ENCODE measurements at regions not wholly inside any gene's neighbourhood (a gene's known extent, or its start where the extent isn't known, plus 50 kb on each side); places are given as distances from the start of the nearest gene placed in this dataset.

DNA sequence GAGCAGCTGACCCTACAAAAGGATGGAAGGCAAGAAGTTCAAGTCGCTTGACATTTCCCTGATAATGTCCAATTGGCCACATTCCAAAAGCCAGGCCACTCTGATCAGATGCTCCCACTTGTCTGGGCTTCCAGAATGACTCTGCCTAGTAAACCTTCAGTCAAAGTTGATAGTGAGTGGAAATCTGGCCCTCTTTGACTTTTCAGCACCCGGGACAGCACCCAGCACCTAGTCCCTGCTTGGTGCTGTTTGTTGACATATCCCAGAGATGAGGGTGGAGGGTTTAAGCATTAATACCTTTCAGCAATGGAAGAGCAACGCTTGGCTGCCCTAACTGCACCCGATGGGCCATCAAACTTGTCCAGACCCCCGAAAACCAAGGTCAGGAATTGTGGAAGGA is 131.3 kb downstream of the AIPL1 start (continued):
- TF ChIP-seq, protein P1, sequence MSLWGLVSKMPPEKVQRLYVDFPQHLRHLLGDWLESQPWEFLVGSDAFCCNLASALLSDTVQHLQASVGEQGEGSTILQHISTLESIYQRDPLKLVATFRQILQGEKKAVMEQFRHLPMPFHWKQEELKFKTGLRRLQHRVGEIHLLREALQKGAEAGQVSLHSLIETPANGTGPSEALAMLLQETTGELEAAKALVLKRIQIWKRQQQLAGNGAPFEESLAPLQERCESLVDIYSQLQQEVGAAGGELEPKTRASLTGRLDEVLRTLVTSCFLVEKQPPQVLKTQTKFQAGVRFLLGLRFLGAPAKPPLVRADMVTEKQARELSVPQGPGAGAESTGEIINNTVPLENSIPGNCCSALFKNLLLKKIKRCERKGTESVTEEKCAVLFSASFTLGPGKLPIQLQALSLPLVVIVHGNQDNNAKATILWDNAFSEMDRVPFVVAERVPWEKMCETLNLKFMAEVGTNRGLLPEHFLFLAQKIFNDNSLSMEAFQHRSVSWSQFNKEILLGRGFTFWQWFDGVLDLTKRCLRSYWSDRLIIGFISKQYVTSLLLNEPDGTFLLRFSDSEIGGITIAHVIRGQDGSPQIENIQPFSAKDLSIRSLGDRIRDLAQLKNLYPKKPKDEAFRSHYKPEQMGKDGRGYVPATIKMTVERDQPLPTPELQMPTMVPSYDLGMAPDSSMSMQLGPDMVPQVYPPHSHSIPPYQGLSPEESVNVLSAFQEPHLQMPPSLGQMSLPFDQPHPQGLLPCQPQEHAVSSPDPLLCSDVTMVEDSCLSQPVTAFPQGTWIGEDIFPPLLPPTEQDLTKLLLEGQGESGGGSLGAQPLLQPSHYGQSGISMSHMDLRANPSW (CRISPR knock-in tag; conservative IDR thresholded peaks at IDR 0.05; ENCODE audit: low read depth): no peak
- TF ChIP-seq, protein P2, sequence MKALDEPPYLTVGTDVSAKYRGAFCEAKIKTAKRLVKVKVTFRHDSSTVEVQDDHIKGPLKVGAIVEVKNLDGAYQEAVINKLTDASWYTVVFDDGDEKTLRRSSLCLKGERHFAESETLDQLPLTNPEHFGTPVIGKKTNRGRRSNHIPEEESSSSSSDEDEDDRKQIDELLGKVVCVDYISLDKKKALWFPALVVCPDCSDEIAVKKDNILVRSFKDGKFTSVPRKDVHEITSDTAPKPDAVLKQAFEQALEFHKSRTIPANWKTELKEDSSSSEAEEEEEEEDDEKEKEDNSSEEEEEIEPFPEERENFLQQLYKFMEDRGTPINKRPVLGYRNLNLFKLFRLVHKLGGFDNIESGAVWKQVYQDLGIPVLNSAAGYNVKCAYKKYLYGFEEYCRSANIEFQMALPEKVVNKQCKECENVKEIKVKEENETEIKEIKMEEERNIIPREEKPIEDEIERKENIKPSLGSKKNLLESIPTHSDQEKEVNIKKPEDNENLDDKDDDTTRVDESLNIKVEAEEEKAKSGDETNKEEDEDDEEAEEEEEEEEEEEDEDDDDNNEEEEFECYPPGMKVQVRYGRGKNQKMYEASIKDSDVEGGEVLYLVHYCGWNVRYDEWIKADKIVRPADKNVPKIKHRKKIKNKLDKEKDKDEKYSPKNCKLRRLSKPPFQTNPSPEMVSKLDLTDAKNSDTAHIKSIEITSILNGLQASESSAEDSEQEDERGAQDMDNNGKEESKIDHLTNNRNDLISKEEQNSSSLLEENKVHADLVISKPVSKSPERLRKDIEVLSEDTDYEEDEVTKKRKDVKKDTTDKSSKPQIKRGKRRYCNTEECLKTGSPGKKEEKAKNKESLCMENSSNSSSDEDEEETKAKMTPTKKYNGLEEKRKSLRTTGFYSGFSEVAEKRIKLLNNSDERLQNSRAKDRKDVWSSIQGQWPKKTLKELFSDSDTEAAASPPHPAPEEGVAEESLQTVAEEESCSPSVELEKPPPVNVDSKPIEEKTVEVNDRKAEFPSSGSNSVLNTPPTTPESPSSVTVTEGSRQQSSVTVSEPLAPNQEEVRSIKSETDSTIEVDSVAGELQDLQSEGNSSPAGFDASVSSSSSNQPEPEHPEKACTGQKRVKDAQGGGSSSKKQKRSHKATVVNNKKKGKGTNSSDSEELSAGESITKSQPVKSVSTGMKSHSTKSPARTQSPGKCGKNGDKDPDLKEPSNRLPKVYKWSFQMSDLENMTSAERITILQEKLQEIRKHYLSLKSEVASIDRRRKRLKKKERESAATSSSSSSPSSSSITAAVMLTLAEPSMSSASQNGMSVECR (CRISPR knock-in tag; IDR thresholded peaks at IDR 0.05; ENCODE audit: borderline replicate concordance): no peak
- TF ChIP-seq, protein P3, sequence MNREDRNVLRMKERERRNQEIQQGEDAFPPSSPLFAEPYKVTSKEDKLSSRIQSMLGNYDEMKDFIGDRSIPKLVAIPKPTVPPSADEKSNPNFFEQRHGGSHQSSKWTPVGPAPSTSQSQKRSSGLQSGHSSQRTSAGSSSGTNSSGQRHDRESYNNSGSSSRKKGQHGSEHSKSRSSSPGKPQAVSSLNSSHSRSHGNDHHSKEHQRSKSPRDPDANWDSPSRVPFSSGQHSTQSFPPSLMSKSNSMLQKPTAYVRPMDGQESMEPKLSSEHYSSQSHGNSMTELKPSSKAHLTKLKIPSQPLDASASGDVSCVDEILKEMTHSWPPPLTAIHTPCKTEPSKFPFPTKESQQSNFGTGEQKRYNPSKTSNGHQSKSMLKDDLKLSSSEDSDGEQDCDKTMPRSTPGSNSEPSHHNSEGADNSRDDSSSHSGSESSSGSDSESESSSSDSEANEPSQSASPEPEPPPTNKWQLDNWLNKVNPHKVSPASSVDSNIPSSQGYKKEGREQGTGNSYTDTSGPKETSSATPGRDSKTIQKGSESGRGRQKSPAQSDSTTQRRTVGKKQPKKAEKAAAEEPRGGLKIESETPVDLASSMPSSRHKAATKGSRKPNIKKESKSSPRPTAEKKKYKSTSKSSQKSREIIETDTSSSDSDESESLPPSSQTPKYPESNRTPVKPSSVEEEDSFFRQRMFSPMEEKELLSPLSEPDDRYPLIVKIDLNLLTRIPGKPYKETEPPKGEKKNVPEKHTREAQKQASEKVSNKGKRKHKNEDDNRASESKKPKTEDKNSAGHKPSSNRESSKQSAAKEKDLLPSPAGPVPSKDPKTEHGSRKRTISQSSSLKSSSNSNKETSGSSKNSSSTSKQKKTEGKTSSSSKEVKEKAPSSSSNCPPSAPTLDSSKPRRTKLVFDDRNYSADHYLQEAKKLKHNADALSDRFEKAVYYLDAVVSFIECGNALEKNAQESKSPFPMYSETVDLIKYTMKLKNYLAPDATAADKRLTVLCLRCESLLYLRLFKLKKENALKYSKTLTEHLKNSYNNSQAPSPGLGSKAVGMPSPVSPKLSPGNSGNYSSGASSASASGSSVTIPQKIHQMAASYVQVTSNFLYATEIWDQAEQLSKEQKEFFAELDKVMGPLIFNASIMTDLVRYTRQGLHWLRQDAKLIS (CRISPR knock-in tag; IDR thresholded peaks at IDR 0.05; ENCODE audit: borderline replicate concordance): no peak
- TF ChIP-seq NR1H2 (CRISPR knock-in tag; IDR thresholded peaks at IDR 0.05) (no peak), SMAD3 (CRISPR knock-in tag; IDR thresholded peaks at IDR 0.05; ENCODE audit: borderline replicate concordance) (peak; percentile 59; the same call in 1 of the 2 replicates), IRF2 (CRISPR knock-in tag; IDR thresholded peaks at IDR 0.05; ENCODE audit: borderline replicate concordance, low read depth) (no peak), ZNF671 (CRISPR knock-in tag; IDR thresholded peaks at IDR 0.05) (no peak), ATF1 (CRISPR knock-in tag; IDR thresholded peaks at IDR 0.05) (no peak), NFYB (CRISPR knock-in tag; conservative IDR thresholded peaks at IDR 0.05; ENCODE audit: low read depth) (no peak), NFATC4 (CRISPR knock-in tag; IDR thresholded peaks at IDR 0.05) (no peak), TEAD1 (CRISPR knock-in tag; IDR thresholded peaks at IDR 0.05) (no peak), GRHL2 (CRISPR knock-in tag; IDR thresholded peaks at IDR 0.05; ENCODE audit: insufficient replicate concordance, severe bottlenecking) (no peak), MXD4 (CRISPR knock-in tag; IDR thresholded peaks at IDR 0.05; ENCODE audit: borderline replicate concordance) (no peak), ZNF232 (CRISPR knock-in tag; IDR thresholded peaks at IDR 0.05) (peak; percentile 60; the same call in 1 of the 2 replicates), RORB (CRISPR knock-in tag; IDR thresholded peaks at IDR 0.05) (no peak), CREB1 (CRISPR knock-in tag; IDR thresholded peaks at IDR 0.05) (no peak; the same call in 1 of the 2 replicates), ZNF416 (CRISPR knock-in tag; IDR thresholded peaks at IDR 0.05) (no peak)
- TF ChIP-seq, protein P4, sequence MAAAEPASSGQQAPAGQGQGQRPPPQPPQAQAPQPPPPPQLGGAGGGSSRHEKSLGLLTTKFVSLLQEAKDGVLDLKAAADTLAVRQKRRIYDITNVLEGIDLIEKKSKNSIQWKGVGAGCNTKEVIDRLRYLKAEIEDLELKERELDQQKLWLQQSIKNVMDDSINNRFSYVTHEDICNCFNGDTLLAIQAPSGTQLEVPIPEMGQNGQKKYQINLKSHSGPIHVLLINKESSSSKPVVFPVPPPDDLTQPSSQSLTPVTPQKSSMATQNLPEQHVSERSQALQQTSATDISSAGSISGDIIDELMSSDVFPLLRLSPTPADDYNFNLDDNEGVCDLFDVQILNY (CRISPR knock-in tag; IDR thresholded peaks at IDR 0.05): no peak
- TF ChIP-seq, protein P5, sequence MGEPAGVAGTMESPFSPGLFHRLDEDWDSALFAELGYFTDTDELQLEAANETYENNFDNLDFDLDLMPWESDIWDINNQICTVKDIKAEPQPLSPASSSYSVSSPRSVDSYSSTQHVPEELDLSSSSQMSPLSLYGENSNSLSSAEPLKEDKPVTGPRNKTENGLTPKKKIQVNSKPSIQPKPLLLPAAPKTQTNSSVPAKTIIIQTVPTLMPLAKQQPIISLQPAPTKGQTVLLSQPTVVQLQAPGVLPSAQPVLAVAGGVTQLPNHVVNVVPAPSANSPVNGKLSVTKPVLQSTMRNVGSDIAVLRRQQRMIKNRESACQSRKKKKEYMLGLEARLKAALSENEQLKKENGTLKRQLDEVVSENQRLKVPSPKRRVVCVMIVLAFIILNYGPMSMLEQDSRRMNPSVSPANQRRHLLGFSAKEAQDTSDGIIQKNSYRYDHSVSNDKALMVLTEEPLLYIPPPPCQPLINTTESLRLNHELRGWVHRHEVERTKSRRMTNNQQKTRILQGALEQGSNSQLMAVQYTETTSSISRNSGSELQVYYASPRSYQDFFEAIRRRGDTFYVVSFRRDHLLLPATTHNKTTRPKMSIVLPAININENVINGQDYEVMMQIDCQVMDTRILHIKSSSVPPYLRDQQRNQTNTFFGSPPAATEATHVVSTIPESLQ (CRISPR knock-in tag; IDR thresholded peaks at IDR 0.05): no peak
- TF ChIP-seq, protein P6, sequence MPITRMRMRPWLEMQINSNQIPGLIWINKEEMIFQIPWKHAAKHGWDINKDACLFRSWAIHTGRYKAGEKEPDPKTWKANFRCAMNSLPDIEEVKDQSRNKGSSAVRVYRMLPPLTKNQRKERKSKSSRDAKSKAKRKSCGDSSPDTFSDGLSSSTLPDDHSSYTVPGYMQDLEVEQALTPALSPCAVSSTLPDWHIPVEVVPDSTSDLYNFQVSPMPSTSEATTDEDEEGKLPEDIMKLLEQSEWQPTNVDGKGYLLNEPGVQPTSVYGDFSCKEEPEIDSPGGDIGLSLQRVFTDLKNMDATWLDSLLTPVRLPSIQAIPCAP (CRISPR knock-in tag; IDR thresholded peaks at IDR 0.05): 0 out of 2 replicates have a peak, but pooled peaks have one; percentile 24
- TF ChIP-seq, protein P7, sequence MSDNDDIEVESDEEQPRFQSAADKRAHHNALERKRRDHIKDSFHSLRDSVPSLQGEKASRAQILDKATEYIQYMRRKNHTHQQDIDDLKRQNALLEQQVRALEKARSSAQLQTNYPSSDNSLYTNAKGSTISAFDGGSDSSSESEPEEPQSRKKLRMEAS (CRISPR knock-in tag; IDR thresholded peaks at IDR 0.05): no peak
- TF ChIP-seq, protein P8, sequence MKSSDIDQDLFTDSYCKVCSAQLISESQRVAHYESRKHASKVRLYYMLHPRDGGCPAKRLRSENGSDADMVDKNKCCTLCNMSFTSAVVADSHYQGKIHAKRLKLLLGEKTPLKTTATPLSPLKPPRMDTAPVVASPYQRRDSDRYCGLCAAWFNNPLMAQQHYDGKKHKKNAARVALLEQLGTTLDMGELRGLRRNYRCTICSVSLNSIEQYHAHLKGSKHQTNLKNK (CRISPR knock-in tag; IDR thresholded peaks at IDR 0.05): no peak
- TF ChIP-seq, protein P9, sequence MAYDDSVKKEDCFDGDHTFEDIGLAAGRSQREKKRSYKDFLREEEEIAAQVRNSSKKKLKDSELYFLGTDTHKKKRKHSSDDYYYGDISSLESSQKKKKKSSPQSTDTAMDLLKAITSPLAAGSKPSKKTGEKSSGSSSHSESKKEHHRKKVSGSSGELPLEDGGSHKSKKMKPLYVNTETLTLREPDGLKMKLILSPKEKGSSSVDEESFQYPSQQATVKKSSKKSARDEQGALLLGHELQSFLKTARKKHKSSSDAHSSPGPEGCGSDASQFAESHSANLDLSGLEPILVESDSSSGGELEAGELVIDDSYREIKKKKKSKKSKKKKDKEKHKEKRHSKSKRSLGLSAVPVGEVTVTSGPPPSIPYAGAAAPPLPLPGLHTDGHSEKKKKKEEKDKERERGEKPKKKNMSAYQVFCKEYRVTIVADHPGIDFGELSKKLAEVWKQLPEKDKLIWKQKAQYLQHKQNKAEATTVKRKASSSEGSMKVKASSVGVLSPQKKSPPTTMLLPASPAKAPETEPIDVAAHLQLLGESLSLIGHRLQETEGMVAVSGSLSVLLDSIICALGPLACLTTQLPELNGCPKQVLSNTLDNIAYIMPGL (CRISPR knock-in tag; IDR thresholded peaks at IDR 0.05): no peak
